ENCODE measurements at regions not wholly inside any gene's neighbourhood (a gene's known extent, or its start where the extent isn't known, plus 50 kb on each side); places are given as distances from the start of the nearest gene placed in this dataset.

DNA sequence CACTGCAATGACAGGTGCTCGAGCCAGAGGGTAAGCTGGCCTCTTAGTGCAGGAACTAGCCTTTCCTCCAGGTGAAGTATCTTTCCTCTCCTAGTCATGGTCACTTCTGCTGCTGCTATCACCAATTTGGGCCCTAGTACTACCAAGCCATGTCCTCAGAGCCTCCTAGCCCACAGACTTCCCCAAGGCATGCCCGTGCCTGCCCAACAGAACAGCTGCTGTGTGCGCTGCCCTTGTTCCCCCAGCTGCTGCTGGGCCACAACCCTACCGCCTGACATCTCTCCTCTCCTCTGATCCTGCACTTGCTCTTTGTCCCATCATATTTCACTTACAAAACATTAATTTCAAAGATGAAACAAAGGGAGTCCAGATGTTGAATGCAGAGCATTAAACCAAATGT lies 168.5 kb upstream of the FREM2 start:
- no peak for DNase-seq (ENCODE audit: low read depth in 4 of 4, low spot score in 3 of 4)

GRCh38 chr13:38519229-38519911 lies 167.5 kb upstream of the FREM2 start:
- DNase-seq (ENCODE audit: low read depth in 4 of 4, low spot score in 3 of 4), result no peak

DNA sequence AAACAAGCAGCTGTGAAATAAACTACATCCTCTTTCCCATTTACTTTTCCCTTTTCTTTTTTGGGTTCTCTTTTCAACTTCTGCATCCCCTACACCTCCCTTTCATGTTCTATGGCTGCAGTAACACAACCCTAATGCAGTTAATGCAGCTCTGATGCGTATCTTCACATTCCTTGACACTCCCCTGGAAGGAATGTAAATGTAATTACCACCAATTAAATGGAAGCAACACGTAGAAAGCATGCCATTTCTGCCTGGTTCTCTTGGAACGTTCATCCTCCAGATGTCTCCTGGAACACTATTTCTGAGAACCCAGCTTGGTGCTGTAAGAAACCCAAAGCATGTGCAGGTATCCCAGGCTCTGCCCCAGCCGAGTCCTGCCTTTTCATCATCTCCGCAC lies 166.8 kb upstream of the FREM2 start:
- DNase-seq (ENCODE audit: low read depth in 4 of 4, low spot score in 3 of 4), result no peak

DNA sequence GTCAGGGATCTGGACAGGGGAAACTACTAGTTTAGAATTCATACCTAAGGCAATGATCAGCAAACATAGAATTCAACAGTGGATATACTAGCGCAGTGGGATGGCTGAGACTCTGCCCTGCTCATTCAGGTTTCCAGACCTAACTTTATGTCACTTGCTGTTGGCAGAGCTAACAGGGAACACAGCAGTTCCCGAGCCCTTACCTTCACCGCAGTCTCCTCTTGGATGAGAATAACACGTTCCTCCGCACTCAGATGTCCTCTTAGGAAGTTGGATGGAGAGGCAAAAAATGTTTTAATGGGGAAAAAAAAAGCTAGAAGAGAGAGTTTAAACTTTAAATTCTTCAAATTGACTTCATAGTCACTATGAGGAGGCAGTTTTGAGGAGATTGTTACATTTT lies 159.7 kb upstream of the FREM2 start:
- DNase-seq (ENCODE audit: low read depth in 4 of 4, low spot score in 3 of 4), result no peak

- no peak for DNase-seq (ENCODE audit: low read depth in 4 of 4, low spot score in 3 of 4)
These were observed 157.9 kb upstream of the FREM2 start for GRCh38 chr13:38528986-38529385.

DNA sequence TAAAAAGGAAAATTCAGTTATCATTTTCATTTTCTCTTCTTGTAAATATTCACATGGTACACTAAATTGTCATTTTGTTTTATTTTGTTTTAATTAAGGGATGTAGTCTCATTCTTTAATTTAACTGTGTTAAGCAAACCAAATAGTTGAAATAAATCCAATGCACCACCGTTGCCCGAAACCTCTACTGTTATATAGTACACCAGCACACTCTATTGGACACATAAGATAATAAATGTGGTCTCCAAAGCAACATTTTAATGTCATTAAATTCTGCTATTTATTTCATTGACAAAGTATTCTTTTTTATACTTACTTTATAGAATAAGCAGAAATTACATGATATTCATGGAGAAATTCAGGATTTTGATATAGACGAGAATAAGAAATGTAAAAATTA lies 156.4 kb upstream of the FREM2 start:
- peak in 1 of 4 donors; percentile 7 for DNase-seq (ENCODE audit: low read depth in 4 of 4, low spot score in 3 of 4)

GRCh38 chr13:38535261-38535660 lies 151.6 kb upstream of the FREM2 start:
- DNase-seq (ENCODE audit: low read depth in 4 of 4, low spot score in 3 of 4), result no peak

DNA sequence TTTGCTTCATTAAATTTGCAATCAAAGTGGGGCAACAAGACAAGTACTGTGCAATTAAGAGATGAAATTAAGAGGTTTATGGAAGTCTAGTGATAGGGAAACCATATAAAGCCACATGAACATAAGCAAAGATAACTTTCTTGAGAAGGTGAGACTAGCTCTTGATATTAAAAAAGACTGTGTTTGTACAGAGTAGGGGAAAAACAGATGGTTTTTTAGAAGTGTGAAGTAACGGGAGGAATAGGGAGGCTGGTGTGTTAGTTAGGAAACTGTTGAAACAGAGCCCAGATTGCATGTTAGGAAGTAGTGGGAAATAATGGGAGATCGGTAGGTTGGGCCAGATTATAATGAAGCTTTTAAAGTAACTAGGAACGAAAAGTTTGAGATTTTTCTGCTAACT lies 149.8 kb upstream of the FREM2 start:
- DNase-seq (ENCODE audit: low read depth in 4 of 4, low spot score in 3 of 4), result no peak

DNA sequence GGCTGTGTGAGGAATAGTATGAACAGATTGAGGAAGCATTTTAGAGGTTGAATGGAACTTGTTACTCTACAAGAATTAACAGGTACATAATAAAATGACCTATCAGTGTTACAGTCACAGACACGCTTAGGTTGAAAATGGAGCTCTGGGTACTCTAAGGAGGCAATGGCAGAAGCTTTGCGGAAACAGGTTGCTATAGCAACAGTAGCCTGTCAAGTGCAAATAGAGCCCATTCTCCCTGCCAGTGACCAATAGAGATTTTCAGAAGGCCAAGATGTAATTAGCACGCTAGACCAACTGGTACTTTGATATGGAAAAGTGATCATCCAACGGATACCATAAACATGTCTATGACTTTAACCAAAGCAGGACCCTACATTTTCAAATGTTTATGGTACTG lies 148.5 kb upstream of the FREM2 start:
- DNase-seq (ENCODE audit: low read depth in 4 of 4, low spot score in 3 of 4), result no peak

DNA sequence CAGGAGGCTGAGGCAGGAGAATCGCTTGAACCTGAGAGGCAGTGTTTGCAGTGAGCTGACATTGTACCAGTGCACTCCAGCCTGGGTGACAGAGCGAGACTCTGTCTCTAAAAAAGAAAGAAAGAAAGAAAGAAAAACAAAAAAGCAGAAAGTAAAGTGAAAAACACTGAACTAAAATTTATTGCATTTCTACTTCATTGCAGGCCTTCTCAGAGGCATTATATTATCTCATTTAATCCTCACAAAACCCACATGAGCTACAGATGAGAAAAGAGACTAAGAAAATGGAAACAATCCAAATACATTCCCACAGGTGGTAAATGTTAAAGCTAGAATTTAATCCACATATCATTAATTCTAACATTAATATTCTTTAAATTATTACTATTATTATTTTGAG lies 147.2 kb upstream of the FREM2 start:
- no peak for DNase-seq (ENCODE audit: low read depth in 4 of 4, low spot score in 3 of 4)

DNA sequence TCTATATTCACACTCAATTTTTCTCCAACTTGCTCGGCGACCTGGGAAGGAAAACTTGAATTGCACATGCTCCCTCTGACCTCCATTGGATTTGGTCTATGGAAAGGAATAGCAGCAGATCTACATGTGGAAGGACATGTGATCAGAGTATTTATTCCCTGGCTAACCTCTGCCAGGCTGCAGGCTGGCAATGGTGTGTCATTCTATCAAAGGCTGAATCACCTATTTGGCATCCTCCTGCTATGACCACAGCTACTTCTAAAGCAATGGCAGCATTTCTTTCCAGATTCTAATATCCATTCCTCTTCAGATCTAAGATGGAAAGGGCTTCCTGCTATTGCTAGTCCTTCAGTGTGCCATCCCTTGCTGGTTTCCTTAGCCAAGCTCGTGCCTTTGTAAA lies 144.3 kb upstream of the FREM2 start:
- DNase-seq (ENCODE audit: low read depth in 4 of 4, low spot score in 3 of 4), result no peak

DNA sequence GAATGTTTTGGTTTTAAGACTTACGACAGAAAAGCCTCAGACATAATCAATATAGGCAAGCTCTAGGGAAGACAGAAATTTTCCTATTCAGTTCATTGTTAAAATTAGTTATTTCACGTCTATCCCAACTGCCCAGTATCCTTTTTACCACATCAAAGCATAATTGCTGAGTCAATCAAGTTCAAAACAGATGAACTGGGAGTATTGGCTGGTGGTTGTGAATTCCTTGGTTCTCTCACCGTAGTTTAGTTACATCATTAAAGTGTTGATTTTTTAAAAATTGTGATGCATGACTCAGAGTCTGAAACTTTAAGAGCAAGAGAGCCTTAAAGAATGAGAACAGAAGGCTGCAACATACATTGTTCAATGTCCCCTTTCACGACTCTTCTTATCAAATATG lies 143.3 kb upstream of the FREM2 start:
- no peak for DNase-seq (ENCODE audit: low read depth in 4 of 4, low spot score in 3 of 4)

- no peak for DNase-seq (ENCODE audit: low read depth in 4 of 4, low spot score in 3 of 4)
These were observed 123.1 kb upstream of the FREM2 start for GRCh38 chr13:38563739-38564138.

DNA sequence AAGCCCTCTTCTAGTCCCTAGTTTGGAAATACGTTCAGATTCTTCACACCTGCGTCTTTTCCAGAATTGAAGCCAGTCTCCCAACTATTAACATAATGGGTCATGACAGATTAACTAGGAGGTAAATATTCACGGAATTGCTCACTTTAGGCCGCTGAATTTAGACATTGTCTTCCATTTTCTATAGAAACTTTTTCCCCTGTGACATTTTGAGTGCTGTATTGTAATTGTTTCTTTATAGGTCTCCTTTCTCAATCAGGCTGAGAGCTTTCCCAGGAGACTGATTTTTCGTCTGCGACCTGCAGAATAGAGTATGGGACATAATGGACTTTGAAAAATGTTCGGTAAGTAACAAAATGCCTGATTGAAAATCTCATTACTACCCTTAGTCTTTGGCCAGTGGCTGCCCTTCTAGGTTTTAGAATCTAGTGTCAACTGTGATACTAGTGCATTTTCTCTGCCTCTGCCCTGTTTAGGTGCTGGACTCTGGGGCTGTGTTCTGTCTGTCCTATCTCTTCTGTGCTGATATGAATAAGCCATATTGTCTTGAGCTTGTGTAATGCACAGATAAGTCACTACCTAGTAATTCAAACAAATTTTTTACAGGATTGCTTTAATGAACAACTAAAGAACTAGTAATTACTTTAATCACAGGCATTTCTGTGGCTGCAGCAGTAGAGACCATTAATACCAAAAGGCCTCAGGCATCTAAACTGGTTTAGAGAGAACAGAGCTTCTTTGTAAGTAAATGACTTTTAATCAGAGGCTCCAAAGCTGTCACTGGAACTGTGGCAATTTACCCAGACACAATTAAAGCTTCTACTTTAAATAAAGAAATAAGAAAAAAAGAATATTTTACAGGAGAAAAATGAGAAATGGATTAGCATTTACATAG lies 122.4 kb upstream of the FREM2 start:
- peak in 1 of 4 donors; percentile 9 for DNase-seq (ENCODE audit: low read depth in 4 of 4, low spot score in 3 of 4)

DNA sequence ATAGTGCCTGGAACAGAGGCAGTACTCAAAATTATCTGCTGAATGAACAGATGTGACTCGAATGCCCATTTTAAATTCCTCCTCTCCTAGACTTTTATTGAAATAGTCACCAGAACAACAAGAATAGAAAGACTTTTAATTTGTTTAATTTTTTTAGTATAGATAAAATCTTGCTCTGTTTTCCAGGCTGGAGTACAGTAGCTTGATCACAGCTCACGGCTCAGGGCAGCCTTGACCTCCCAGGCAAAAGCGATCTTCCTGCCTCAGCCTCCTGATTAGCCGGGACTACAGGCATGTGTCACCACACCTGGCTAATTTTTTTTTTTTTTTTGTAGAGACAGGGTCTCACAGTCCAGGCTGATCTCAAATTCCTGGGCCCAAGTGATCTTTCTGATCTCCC lies 120.9 kb upstream of the FREM2 start:
- DNase-seq (ENCODE audit: low read depth in 4 of 4, low spot score in 3 of 4), result no peak

- DNase-seq (ENCODE audit: low read depth in 4 of 4, low spot score in 3 of 4), result no peak
These were observed 120.4 kb upstream of the FREM2 start for GRCh38 chr13:38566519-38566918.

DNA sequence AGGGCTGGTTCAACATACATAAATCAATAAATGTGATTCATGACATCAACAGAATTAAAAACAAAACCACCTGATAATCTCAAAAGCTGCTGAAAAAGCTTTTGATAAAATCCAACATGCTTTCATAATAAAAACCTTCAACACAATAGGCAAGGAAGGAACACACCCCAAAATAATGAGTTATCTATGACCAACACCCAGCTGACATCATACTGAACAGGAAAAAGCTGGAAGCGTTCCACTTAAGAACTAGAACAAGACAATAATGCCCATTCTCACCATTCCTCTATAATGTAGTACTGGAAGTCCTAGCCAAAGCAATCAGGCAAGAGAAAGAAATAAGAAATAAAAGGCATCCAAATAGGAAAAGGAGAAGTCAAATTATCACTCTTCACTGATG lies 116.2 kb upstream of the FREM2 start:
- no peak for DNase-seq (ENCODE audit: low read depth in 4 of 4, low spot score in 3 of 4)

DNA sequence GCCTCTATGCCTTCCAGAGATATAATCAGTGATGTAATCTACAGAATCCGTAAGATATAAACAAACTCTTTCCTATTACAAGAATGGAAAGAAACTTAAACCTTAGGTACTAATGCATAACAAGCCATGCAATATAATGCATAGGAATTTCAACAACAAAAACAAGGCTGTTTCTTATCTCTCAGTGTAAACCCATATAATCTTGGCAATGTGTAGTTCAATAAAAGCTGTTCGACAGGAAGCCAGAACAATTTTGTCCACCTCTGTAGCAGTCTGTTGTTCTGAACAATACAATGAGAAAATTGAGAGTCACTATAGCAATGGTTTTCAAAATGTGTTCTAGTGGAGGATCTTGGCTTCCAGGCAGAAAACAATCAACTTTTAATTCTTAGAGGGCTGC lies 111.5 kb upstream of the FREM2 start:
- DNase-seq (ENCODE audit: low read depth in 4 of 4, low spot score in 3 of 4), result no peak

- DNase-seq (ENCODE audit: low read depth in 4 of 4, low spot score in 3 of 4), result no peak
These were observed 109.8 kb upstream of the FREM2 start for GRCh38 chr13:38577048-38577447.

GRCh38 chr13:38582133-38582532 lies 104.7 kb upstream of the FREM2 start:
- peak; percentile 14 to 26 (median 24) for DNase-seq (ENCODE audit: low read depth in 4 of 4, low spot score in 3 of 4)

DNA sequence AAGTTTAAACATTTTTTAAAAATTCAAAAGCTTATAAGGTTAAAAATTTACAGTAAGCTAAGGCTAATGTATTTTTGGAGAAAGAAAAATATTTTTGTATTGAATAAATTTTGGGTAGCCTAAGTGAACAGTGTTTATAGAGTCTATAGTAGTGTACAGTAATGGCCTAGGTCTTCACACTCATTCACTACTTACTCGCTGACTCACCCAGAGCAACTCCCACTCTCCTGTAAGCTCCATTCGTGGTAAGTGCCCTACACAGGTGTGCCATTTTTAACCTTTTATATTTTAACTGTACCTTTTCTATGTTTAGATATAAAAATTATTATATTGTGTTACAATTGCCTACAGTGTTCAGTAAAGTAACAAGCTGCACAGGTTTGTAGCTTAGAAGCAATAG lies 96.6 kb upstream of the FREM2 start:
- no peak for DNase-seq (ENCODE audit: low read depth in 4 of 4, low spot score in 3 of 4)

DNA sequence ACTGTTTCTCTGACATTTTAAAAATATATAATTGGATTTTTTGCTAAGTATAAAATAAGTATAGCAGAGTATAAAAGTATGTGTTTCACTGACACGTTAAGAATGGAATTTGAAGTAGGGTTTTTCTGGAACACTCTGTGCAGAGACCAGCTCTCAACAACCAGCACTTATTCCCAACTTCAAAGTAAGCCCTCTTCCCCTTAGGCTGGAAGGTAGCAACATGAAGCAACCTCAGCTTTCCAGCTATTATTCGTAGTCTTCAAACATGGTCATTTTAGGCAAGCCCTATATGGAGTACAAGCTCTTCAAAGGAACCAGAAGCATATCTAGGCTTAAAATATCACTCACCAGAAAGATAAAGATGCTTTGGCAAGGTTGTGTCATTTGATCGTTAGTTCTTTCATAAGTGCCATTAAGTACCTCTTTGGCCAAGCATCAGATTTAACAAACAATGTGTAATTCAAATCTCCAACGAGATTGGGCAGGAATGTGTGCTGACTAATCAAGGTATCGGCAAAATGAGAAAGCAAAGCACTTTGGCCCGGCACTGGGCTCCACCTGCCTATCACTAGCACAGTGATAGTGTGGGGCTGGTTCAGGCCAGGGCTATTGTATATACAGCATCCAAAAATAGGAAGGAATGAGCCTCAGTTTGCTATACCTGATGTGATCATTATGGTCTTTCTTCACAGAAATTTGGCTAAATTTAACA lies 95.9 kb upstream of the FREM2 start:
- DNase-seq (ENCODE audit: low read depth in 4 of 4, low spot score in 3 of 4), result no peak

Measured in left renal pelvis (tissue), 4 donors.